ENCODE measurements at regions not wholly inside any gene's neighbourhood (a gene's known extent, or its start where the extent isn't known, plus 50 kb on each side); places are given as distances from the start of the nearest gene placed in this dataset.
"Not testable (repeated sequence)": the region's sequence is repeated elsewhere in the genome, so short reads cannot be mapped to it uniquely, and the experiment has no call there.

- DNase-seq (ENCODE audit: low read depth in 3 of 3) = no peak
Observed at GRCh38 chr3:14057701-14058100, 67.0 kb downstream of the CHCHD4 start.

GRCh38 chr3:14047841-14048240 lies 76.8 kb downstream of the CHCHD4 start:
- DNase-seq (ENCODE audit: low read depth in 3 of 3) = no peak

GRCh38 chr3:14047027-14047426 lies 77.6 kb downstream of the CHCHD4 start:
- no peak for DNase-seq (ENCODE audit: low read depth in 3 of 3)

GRCh38 chr3:14042680-14043079 lies 82.0 kb downstream of the CHCHD4 start:
- DNase-seq (ENCODE audit: low read depth in 3 of 3) = no peak

- DNase-seq (ENCODE audit: low read depth in 3 of 3) = no peak
Observed at GRCh38 chr3:14039149-14039548, 85.5 kb downstream of the CHCHD4 start.

- DNase-seq (ENCODE audit: low read depth in 3 of 3) = no peak
Observed at GRCh38 chr3:14037211-14037610, 87.5 kb downstream of the CHCHD4 start.

- DNase-seq (ENCODE audit: low read depth in 3 of 3) = no peak
Observed at GRCh38 chr3:14033023-14033422, 91.6 kb downstream of the CHCHD4 start.

- DNase-seq (ENCODE audit: low read depth in 3 of 3) = no peak
Observed at GRCh38 chr3:14031271-14031670, 93.4 kb downstream of the CHCHD4 start.

- DNase-seq (ENCODE audit: low read depth in 3 of 3) = not testable (repeated sequence)
Observed at GRCh38 chr3:14029390-14029995, 95.2 kb downstream of the CHCHD4 start.

- not testable (repeated sequence) for DNase-seq (ENCODE audit: low read depth in 3 of 3)
Observed at GRCh38 chr3:14028122-14028521, 96.5 kb downstream of the CHCHD4 start.

- no peak for DNase-seq (ENCODE audit: low read depth in 3 of 3)
Observed at GRCh38 chr3:14019459-14019858, 105.2 kb downstream of the CHCHD4 start.

- DNase-seq (ENCODE audit: low read depth in 3 of 3) = no peak
Observed at GRCh38 chr3:14016900-14017475, 107.7 kb downstream of the CHCHD4 start.

- DNase-seq (ENCODE audit: low read depth in 3 of 3) = no peak
Observed at GRCh38 chr3:14007006-14007405, 117.7 kb downstream of the CHCHD4 start.

- DNase-seq (ENCODE audit: low read depth in 3 of 3) = no peak
Observed at GRCh38 chr3:14001136-14001535, 121.3 kb upstream of the WNT7A start.

GRCh38 chr3:14000556-14000955 lies 120.7 kb upstream of the WNT7A start:
- no peak for DNase-seq (ENCODE audit: low read depth in 3 of 3)

- DNase-seq (ENCODE audit: low read depth in 3 of 3) = no peak
Observed at GRCh38 chr3:13998831-13999230, 119.0 kb upstream of the WNT7A start.

- DNase-seq (ENCODE audit: low read depth in 3 of 3) = not testable (repeated sequence)
Observed at GRCh38 chr3:13995216-13995615, 115.3 kb upstream of the WNT7A start.

GRCh38 chr3:13988925-13989324 lies 109.1 kb upstream of the WNT7A start:
- DNase-seq (ENCODE audit: low read depth in 3 of 3) = not testable (repeated sequence)

GRCh38 chr3:13976469-13976868 lies 96.6 kb upstream of the WNT7A start:
- no peak for DNase-seq (ENCODE audit: low read depth in 3 of 3)

- no peak for DNase-seq (ENCODE audit: low read depth in 3 of 3)
Observed at GRCh38 chr3:13975686-13976085, 95.8 kb upstream of the WNT7A start.

- DNase-seq (ENCODE audit: low read depth in 3 of 3) = no peak
Observed at GRCh38 chr3:13972679-13973379, 93.0 kb upstream of the WNT7A start.

- DNase-seq (ENCODE audit: low read depth in 3 of 3) = no peak
Observed at GRCh38 chr3:13966302-13966701, 86.4 kb upstream of the WNT7A start.
